Loucy (cell line): ENCODE measurements at regions not wholly inside any gene's neighbourhood (a gene's known extent, or its start where the extent isn't known, plus 50 kb on each side); places are given as distances from the start of the nearest gene placed in this dataset.

Experiments
- H2AFZ ChIP-seq: fragments of 200-600 bp; sonication (generic); 2 replicates; pipeline ENCODE4 v1.6.0; 2016; ENCODE audit warnings: antibody characterized with exemption, mild to moderate bottlenecking, low read length, moderate library complexity
- H3F3A ChIP-seq: fragments of 200-600 bp; 2 replicates; pipeline ENCODE4 v1.6.0; 2016; ENCODE audit warnings: antibody characterized with exemption, low read depth, mild to moderate bottlenecking
- H3K27me3 ChIP-seq: fragments of 200-600 bp; sonication (generic); 2 replicates; pipeline ENCODE4 v1.6.1; 2014; ENCODE audit warnings: low read length, mild to moderate bottlenecking; ENCODE audit not compliant: insufficient read depth, poor library complexity, severe bottlenecking
- H3K36me3 ChIP-seq: fragments of 200-600 bp; sonication (generic); 2 replicates; pipeline ENCODE4 v1.6.1; 2016; ENCODE audit warnings: low read length; ENCODE audit not compliant: insufficient read depth
- H3K4me1 ChIP-seq: fragments of 200-600 bp; sonication (generic); 2 replicates; pipeline ENCODE4 v1.5.1; 2014; ENCODE audit warnings: low read length, mild to moderate bottlenecking; ENCODE audit not compliant: insufficient read depth, poor library complexity, severe bottlenecking
- H3K4me2 ChIP-seq: fragments of 200-600 bp; sonication (generic); 2 replicates; pipeline ENCODE4 v1.6.0; 2014; ENCODE audit warnings: antibody characterized with exemption, low read length, low read depth, mild to moderate bottlenecking; ENCODE audit not compliant: poor library complexity, severe bottlenecking
- H3K4me3 ChIP-seq: fragments of 200-600 bp; sonication (generic); 2 replicates; pipeline ENCODE4 v1.5.1; 2014; ENCODE audit warnings: low read length, mild to moderate bottlenecking, mixed read lengths; ENCODE audit not compliant: poor library complexity, severe bottlenecking
- H3K79me2 ChIP-seq: fragments of 200-600 bp; sonication (generic); 2 replicates; pipeline ENCODE4 v1.6.1; 2014; ENCODE audit warnings: low read length; ENCODE audit not compliant: insufficient read depth
- H3K9ac ChIP-seq: fragments of 200-600 bp; sonication (generic); 2 replicates; pipeline ENCODE4 v1.6.0; 2014; ENCODE audit warnings: mild to moderate bottlenecking, low read depth, low read length, moderate library complexity; ENCODE audit not compliant: poor library complexity, severe bottlenecking
- H3K9me2 ChIP-seq: fragments of 200-600 bp; sonication (generic); replicated peaks from 2 replicates; pipeline ENCODE4 v1.6.1; 2016; ENCODE audit warnings: low read depth, low read length, mixed read lengths
- H3K9me3 ChIP-seq: fragments of 200-600 bp; sonication (generic); 2 replicates; pipeline ENCODE4 v1.6.1; 2014; ENCODE audit warnings: mild to moderate bottlenecking, antibody characterized with exemption, low read length, low read depth; ENCODE audit not compliant: insufficient read depth
- H4K20me1 ChIP-seq: fragments of 200-600 bp; sonication (generic); 2 replicates; pipeline ENCODE4 v1.6.0; 2014; ENCODE audit warnings: antibody characterized with exemption, low read length, mild to moderate bottlenecking; ENCODE audit not compliant: insufficient read depth, poor library complexity, severe bottlenecking
- EZH2phosphoT487 ChIP-seq: fragments of 200-600 bp; IDR thresholded peaks from 2 replicates; pipeline ENCODE4 v1.6.1; 2018; ENCODE audit warnings: antibody characterized with exemption, mild to moderate bottlenecking, moderate library complexity, borderline replicate concordance
- TF ChIP-seq, protein P1 (sequence below): fragments of 200-600 bp; sonication (generic); conservative IDR thresholded peaks from 2 replicates; pipeline ENCODE4 v1.5.1; 2014; ENCODE audit warnings: mild to moderate bottlenecking, antibody characterized with exemption, low read length

DNA sequence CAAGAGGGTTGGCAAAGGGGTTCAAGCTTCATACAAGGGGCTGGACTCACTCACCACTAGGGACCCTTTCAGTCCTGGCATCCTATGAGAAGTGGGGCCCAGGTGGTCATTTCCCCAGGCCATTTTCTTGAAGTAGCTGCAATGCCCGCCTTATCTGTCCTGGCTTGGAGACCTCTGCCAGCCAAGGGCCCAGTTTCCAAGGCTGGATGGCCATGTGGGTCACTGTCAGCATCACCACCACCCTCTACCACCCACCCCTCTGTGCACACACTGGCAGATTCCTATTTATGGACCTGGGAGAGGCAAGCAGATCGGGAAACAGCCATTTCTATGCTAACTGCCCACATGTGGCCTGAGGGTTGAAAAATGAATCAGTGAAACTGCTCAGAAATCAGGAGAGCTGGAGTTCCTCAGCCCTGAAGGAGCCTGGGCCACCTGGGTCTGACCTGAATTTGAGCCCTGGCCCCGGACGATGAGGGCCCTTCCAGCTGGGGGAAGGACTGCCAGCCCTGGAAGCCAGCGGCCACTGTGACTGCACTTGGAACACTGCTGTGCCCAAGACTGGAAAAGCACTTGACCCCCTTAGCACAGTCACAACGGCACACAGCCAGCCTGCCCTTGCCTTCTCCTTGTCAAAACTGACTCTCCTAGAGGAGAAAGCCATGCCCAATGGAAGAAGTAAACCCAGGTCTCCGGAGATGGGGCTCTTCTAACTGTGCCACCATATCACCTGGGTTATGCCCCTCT, 442.2 kb downstream of the BUD13 start:
- Histone ChIP-seq H3K4me1 (no peaks in the 10 kb centered on the region), H3K9ac (no peak overlapping the region), H2AFZ (no peak overlapping the region), H3F3A (no peaks in the 10 kb centered on the region), H3K79me2 (no peaks in the 10 kb centered on the region), H3K9me3 (no peaks in the 10 kb centered on the region), H3K4me3 (no peak overlapping the region), H4K20me1 (no peaks in the 10 kb centered on the region), H3K27me3 (no peaks in the 10 kb centered on the region), H3K9me2 (no peaks in the 10 kb centered on the region), H3K4me2 (no peak overlapping the region), H3K36me3 (no peaks in the 10 kb centered on the region)
- TF ChIP-seq, protein P1, sequence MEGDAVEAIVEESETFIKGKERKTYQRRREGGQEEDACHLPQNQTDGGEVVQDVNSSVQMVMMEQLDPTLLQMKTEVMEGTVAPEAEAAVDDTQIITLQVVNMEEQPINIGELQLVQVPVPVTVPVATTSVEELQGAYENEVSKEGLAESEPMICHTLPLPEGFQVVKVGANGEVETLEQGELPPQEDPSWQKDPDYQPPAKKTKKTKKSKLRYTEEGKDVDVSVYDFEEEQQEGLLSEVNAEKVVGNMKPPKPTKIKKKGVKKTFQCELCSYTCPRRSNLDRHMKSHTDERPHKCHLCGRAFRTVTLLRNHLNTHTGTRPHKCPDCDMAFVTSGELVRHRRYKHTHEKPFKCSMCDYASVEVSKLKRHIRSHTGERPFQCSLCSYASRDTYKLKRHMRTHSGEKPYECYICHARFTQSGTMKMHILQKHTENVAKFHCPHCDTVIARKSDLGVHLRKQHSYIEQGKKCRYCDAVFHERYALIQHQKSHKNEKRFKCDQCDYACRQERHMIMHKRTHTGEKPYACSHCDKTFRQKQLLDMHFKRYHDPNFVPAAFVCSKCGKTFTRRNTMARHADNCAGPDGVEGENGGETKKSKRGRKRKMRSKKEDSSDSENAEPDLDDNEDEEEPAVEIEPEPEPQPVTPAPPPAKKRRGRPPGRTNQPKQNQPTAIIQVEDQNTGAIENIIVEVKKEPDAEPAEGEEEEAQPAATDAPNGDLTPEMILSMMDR: no peak
- TF ChIP-seq EZH2phosphoT487: no peak

DNA sequence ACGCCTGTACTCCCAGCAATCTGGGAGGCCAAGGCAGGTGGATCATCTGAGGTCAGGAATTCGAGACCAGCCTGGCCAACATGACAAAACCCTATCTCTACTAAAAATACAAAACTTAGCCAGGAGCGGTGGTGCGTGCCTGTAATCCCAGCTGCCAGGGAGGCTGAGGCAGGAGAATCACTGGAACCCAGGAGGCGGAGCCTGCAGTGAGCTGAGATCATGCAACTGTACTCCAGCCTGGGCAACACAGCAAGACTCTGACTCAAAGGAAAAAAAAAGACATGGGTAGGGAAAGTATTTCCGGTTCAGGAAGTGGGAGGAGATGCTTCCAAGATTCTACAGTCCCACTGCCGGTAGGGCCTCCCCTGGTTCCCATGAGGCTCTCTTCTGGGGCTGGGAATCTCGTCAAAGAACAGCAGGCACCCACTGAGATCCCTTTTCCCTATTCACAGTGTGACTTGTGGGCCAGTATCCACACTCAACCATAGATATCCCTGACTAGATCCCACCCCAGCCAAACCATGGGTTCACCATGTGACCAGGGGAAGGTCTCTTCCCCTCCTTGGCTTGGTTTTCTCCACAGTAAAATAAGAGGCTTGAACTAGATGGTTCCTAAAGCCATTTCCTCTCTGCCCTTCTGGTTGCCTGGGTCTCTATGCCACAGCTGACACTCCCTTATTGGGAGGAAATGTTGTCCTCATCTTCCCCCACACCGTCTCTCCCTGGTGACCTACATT, 443.3 kb downstream of the BUD13 start:
- no peaks in the 10 kb centered on the region for H4K20me1 ChIP-seq
- TF ChIP-seq EZH2phosphoT487: no peak
- TF ChIP-seq, protein P1: no peak

DNA sequence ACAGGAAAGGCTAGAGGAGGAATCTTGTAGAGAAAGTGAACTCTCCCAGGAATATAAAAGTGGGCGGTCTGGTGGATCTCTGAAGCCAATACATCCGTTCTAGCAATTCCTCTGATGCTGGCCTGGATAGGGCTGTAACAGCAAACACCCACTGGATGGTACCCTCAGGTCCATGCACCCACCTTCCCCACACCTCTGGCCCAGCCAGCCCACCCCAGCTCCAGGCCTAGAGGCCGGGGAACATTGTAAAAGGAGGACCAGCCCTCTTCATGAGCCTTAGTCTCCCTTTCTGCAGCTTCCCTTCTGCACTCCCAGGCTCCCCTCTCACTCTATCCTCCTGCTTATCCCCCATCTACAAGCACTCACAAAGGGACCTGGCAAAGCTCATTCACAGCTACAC, 443.9 kb downstream of the BUD13 start:
- no peaks in the 10 kb centered on the region for H3K79me2 ChIP-seq
- H3K4me1 ChIP-seq: no peaks in the 10 kb centered on the region
- no peaks in the 10 kb centered on the region for H4K20me1 ChIP-seq
- H3K9me3 ChIP-seq: no peaks in the 10 kb centered on the region
- H3F3A ChIP-seq: no peaks in the 10 kb centered on the region
- H3K9ac ChIP-seq: no peak overlapping the region
- no peak for TF ChIP-seq EZH2phosphoT487
- TF ChIP-seq, protein P1: no peak
- H3K9me2 ChIP-seq: no peaks in the 10 kb centered on the region
- H3K27me3 ChIP-seq: no peaks in the 10 kb centered on the region
- H3K36me3 ChIP-seq: no peaks in the 10 kb centered on the region
- no peak overlapping the region for H3K4me2 ChIP-seq
- no peak overlapping the region for H2AFZ ChIP-seq
- H3K4me3 ChIP-seq: no peak overlapping the region

More for the DNA sequence above, 443.3 kb downstream of the BUD13 start:
- H3K4me1 ChIP-seq: no peaks in the 10 kb centered on the region
- H3K9me3 ChIP-seq: no peaks in the 10 kb centered on the region
- H3K4me3 ChIP-seq: no peak overlapping the region
- H3K79me2 ChIP-seq: no peaks in the 10 kb centered on the region
- H3K4me2 ChIP-seq: no peak overlapping the region
- H3K9me2 ChIP-seq: no peaks in the 10 kb centered on the region
- H3F3A ChIP-seq: no peaks in the 10 kb centered on the region
- no peaks in the 10 kb centered on the region for H3K27me3 ChIP-seq
- no peak overlapping the region for H2AFZ ChIP-seq
- no peaks in the 10 kb centered on the region for H3K36me3 ChIP-seq
- no peak overlapping the region for H3K9ac ChIP-seq
